ENCODE measurements at regions not wholly inside any gene's neighbourhood (a gene's known extent, or its start where the extent isn't known, plus 50 kb on each side); places are given as distances from the start of the nearest gene placed in this dataset.
"Not testable (repeated sequence)": the region's sequence is repeated elsewhere in the genome, so short reads cannot be mapped to it uniquely, and the experiment has no call there.

DNA sequence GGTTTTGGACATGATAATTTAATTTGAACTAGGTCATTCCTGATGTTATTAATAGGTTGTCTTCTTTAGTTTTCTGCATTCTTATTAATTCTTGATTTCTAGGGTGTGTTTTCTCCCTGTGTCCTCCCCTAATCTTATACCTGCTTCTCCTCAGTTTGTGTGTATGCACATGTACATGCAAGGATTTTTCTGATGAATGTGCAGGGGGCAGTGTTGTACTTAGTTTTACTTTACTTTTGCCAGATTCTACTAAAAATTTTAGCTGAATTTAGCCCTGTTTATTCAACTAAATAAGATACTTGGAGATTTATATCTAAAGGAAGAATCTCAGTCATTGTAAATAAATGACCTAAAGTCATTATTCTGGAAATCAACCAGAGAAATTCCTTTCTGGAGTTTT lies 144.8 kb downstream of the SEPTIN7 start:
- DNase-seq (ENCODE audit: extremely low spot score, unreplicated experiment); H3K36me3 Mint-ChIP-seq (ENCODE audit: unreplicated experiment); H3K27ac Mint-ChIP-seq (ENCODE audit: unreplicated experiment): not testable (repeated sequence)

DNA sequence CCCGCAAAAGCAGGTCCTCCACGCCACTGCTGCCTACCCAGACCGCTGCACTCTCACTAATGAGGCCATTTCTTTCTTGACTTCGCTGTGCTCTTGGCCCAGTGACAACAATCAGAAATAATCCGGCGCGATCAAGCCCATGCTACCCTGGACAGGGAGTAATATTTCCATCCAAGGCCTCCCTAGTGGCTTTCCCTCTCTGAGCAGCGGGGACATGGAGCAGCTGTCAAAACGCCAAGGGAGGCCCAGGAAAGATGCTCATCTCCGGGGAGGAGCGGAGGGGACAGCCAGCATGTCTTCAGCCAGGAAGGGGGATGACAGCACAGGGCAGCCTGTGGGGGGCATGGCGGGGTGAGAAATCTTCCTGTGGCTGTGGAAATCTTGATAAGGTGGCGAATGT lies 154.9 kb downstream of the SEPTIN7 start:
- not testable (repeated sequence) for DNase-seq (ENCODE audit: extremely low spot score, unreplicated experiment); H3K36me3 Mint-ChIP-seq (ENCODE audit: unreplicated experiment); H3K9me3 Mint-ChIP-seq (ENCODE audit: unreplicated experiment); H3K4me3 Mint-ChIP-seq (ENCODE audit: unreplicated experiment); H3K27me3 Mint-ChIP-seq (ENCODE audit: unreplicated experiment); H3K4me1 Mint-ChIP-seq (ENCODE audit: unreplicated experiment); H3K27ac Mint-ChIP-seq (ENCODE audit: unreplicated experiment)

More for the DNA sequence above, 144.8 kb downstream of the SEPTIN7 start:
- not testable (repeated sequence) for H3K9me3 Mint-ChIP-seq (ENCODE audit: unreplicated experiment); H3K4me3 Mint-ChIP-seq (ENCODE audit: unreplicated experiment); H3K27me3 Mint-ChIP-seq (ENCODE audit: unreplicated experiment); H3K4me1 Mint-ChIP-seq (ENCODE audit: unreplicated experiment)
- peak; percentile 31 for TF ChIP-seq CTCF (IDR thresholded peaks at IDR 0.05)

DNA sequence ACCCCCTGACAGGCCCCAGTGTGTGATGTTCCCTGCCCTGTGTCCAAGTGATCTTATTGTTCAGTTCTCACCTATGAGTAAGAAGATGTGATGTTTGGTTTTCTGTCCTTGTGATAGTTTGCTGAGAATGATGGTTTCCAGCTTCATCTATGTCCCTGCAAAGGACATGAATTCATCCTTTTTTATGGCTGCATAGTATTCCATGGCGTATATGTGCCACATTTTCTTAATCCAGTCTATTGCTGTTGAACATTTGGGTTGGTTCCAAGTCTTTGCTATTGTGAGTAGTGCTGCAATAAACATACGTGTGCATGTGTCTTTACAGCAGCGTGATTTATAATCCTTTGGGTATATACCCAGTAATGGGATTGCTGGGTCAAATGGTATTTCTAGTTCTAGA lies 156.1 kb downstream of the SEPTIN7 start:
- H3K4me3 Mint-ChIP-seq (ENCODE audit: unreplicated experiment); H3K9me3 Mint-ChIP-seq (ENCODE audit: unreplicated experiment); DNase-seq (ENCODE audit: extremely low spot score, unreplicated experiment); H3K27ac Mint-ChIP-seq (ENCODE audit: unreplicated experiment); H3K4me1 Mint-ChIP-seq (ENCODE audit: unreplicated experiment); H3K36me3 Mint-ChIP-seq (ENCODE audit: unreplicated experiment); H3K27me3 Mint-ChIP-seq (ENCODE audit: unreplicated experiment): not testable (repeated sequence)

- not testable (repeated sequence) for DNase-seq (ENCODE audit: extremely low spot score, unreplicated experiment); H3K27ac Mint-ChIP-seq (ENCODE audit: unreplicated experiment)
Measured at GRCh38 chr7:35961260-35961659, 160.4 kb downstream of the SEPTIN7 start.

DNA sequence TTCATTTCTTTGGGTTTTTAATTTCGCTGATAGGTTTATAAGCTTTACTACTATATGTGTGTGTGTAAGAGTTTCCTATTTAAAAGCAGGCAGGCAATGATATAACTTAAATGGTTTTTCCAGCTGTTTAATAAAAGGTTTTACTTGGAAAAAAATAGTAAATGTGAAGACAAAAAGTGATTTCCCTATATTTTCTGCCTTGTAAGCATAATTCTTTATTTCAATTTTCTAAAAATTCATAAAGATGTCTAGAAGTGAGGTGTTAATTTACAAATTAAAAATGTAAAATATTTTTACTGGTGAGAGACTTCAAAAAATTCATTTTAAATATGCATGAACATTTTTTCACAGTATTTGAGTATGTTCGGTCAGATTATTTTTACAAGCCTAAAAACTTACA lies 161.8 kb downstream of the SEPTIN7 start:
- H3K4me3 Mint-ChIP-seq (ENCODE audit: unreplicated experiment); H3K9me3 Mint-ChIP-seq (ENCODE audit: unreplicated experiment); H3K36me3 Mint-ChIP-seq (ENCODE audit: unreplicated experiment): not testable (repeated sequence)

More at GRCh38 chr7:35961260-35961659, 160.4 kb downstream of the SEPTIN7 start:
- not testable (repeated sequence) for H3K9me3 Mint-ChIP-seq (ENCODE audit: unreplicated experiment); H3K27me3 Mint-ChIP-seq (ENCODE audit: unreplicated experiment); H3K36me3 Mint-ChIP-seq (ENCODE audit: unreplicated experiment); H3K4me1 Mint-ChIP-seq (ENCODE audit: unreplicated experiment); H3K4me3 Mint-ChIP-seq (ENCODE audit: unreplicated experiment)

DNA sequence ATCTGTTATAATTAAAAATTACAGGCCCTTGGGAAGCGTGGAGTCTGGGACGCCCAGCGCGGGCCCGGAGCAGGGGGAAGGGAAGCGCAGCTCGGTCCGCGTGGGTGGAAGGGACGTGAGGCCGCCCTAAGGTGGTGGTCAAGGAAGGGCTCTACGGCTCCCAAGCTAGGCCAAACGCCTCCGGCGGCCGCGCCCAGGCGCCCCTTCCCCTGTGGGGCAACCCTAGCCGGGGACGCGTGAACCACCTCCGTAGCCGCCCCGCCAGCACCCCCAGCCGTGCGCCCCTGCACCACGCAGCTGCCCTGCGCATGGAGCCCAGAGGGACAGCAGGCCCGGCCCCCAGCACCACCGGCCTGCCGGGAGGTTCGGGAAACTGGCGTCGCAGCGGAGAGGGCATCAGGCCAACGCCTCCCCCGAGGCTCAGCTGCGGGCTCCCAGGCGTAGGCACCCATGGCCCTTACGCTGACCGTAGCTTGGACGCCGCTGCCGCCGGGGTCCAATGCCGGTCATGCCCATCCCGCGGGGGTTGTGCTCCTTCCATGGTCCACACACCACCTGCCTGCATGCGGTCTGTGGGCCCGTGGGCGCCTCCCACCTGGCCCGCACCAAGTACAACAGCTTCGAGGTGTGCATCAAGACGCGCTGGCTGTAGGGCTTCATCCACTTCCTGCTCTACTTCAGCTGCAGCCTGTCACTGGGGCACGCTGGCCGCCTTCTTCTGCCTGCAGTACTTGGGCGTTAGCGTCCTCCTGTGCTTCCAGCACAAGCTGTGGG lies 166.7 kb downstream of the SEPTIN7 start:
- no peak overlapping the region for H3K4me3 Mint-ChIP-seq (ENCODE audit: unreplicated experiment)
- no peak for DNase-seq (ENCODE audit: extremely low spot score, unreplicated experiment)
- no peaks in the 10 kb centered on the region for H3K9me3 Mint-ChIP-seq (ENCODE audit: unreplicated experiment)
- H3K27ac Mint-ChIP-seq (ENCODE audit: unreplicated experiment) = no peak overlapping the region
- no peaks in the 10 kb centered on the region for H3K4me1 Mint-ChIP-seq (ENCODE audit: unreplicated experiment)
- no peaks in the 10 kb centered on the region for H3K36me3 Mint-ChIP-seq (ENCODE audit: unreplicated experiment)
- no peaks in the 10 kb centered on the region for H3K27me3 Mint-ChIP-seq (ENCODE audit: unreplicated experiment)
- no peak for TF ChIP-seq CTCF (IDR thresholded peaks at IDR 0.05)

More for the DNA sequence above, 161.8 kb downstream of the SEPTIN7 start:
- not testable (repeated sequence) for H3K4me1 Mint-ChIP-seq (ENCODE audit: unreplicated experiment); H3K27me3 Mint-ChIP-seq (ENCODE audit: unreplicated experiment); H3K27ac Mint-ChIP-seq (ENCODE audit: unreplicated experiment); DNase-seq (ENCODE audit: extremely low spot score, unreplicated experiment)

DNA sequence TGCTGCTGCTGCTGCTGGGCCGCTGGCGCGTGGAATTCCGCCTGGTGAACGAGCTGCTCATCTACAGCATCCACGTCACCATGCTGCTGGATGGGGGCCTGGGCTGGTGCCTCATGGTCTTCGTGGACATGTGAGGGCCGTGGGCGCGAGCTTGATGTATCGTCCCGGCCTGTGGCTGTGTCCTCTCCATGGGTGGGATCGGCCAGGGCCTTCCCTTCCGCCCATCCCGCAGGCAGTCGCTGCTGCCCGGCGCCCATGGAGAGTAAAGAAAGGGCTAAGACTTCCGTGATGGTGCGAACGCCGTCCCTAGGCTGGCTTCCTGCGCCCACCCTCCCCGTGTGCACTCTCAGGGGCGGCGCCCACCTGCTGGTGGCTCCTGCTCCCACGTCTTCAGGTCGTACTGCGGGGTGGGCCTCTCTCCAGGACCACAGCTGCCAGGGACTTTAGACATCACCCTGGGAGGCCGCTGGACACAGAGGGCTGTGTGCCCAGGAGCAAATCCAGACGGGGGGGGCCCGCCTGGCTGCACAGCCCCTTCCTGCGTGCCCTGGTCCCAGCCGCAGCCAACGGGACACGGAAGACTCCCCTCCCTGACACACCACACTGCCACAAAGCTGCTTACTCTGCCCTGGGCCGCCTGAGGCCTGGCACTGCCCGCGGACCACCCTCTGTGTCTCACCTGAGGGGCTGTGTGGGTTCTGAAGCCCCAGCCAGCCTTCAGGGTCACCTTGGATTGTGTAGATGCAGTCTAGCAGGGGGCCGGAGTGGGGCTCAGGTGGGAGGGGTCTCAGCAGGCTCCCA lies 167.5 kb downstream of the SEPTIN7 start:
- Mint-ChIP-seq H3K36me3 (ENCODE audit: unreplicated experiment) (no peaks in the 10 kb centered on the region), H3K4me1 (ENCODE audit: unreplicated experiment) (no peaks in the 10 kb centered on the region)
- DNase-seq (ENCODE audit: extremely low spot score, unreplicated experiment) = no peak

More for the DNA sequence above, 167.5 kb downstream of the SEPTIN7 start:
- H3K27ac Mint-ChIP-seq (ENCODE audit: unreplicated experiment) = no peak overlapping the region
- no peaks in the 10 kb centered on the region for H3K9me3 Mint-ChIP-seq (ENCODE audit: unreplicated experiment)
- no peaks in the 10 kb centered on the region for H3K27me3 Mint-ChIP-seq (ENCODE audit: unreplicated experiment)
- no peak for TF ChIP-seq CTCF (IDR thresholded peaks at IDR 0.05)
- H3K4me3 Mint-ChIP-seq (ENCODE audit: unreplicated experiment) = no peak overlapping the region
